H9 (cell line): ENCODE measurements at regions not wholly inside any gene's neighbourhood (a gene's known extent, or its start where the extent isn't known, plus 50 kb on each side); places are given as distances from the start of the nearest gene placed in this dataset.

Experiments
- DNase-seq: peaks from one replicate; pipeline ENCODE4 v3.0.0-alpha.2; 2017
- H2AFZ ChIP-seq: one replicate; pipeline ENCODE4 v1.6.1; 2013; ENCODE audit warnings: mild to moderate bottlenecking, low read length, control low read depth, moderate library complexity
- H2AK5ac ChIP-seq: 2 replicates; pipeline ENCODE4 v1.6.1; 2013; ENCODE audit warnings: low read length, control low read depth, mixed read lengths; ENCODE audit not compliant: insufficient read length
- H2BK120ac ChIP-seq: one replicate; pipeline ENCODE4 v1.6.1; 2013; ENCODE audit warnings: low read depth, mild to moderate bottlenecking, low read length, control low read depth, inconsistent platforms; ENCODE audit not compliant: poor library complexity, severe bottlenecking
- H2BK12ac ChIP-seq: 2 replicates; pipeline ENCODE4 v1.6.1; 2013; ENCODE audit warnings: low read length, control low read depth, mixed read lengths, low read depth; ENCODE audit not compliant: insufficient read length
- H2BK15ac ChIP-seq: 2 replicates; pipeline ENCODE4 v1.6.1; 2013; ENCODE audit warnings: low read depth, low read length, control low read depth
- H2BK20ac ChIP-seq: one replicate; pipeline ENCODE4 v1.6.1; 2013; ENCODE audit warnings: low read depth, mild to moderate bottlenecking, low read length, control low read depth, inconsistent platforms; ENCODE audit not compliant: poor library complexity, severe bottlenecking
- H2BK5ac ChIP-seq: 2 replicates; pipeline ENCODE4 v1.6.1; 2013; ENCODE audit warnings: low read length, control low read depth, mixed read lengths; ENCODE audit not compliant: insufficient read length
- H3K14ac ChIP-seq: 2 replicates; pipeline ENCODE4 v1.6.1; 2013; ENCODE audit warnings: low read length, control low read depth; ENCODE audit not compliant: insufficient read depth
- H3K18ac ChIP-seq: 2 replicates; pipeline ENCODE4 v1.6.1; 2013; ENCODE audit warnings: low read depth, mild to moderate bottlenecking, mixed read lengths, low read length, control low read depth; ENCODE audit not compliant: insufficient read length
- H3K23ac ChIP-seq: 2 replicates; pipeline ENCODE4 v1.6.1; 2013; ENCODE audit warnings: low read length, control low read depth, mixed read lengths, low read depth; ENCODE audit not compliant: insufficient read length
- H3K23me2 ChIP-seq: 2 replicates; pipeline ENCODE4 v1.6.1; 2013; ENCODE audit warnings: low read depth, mild to moderate bottlenecking, mixed read lengths, low read length, control low read depth; ENCODE audit not compliant: insufficient read length, poor library complexity, severe bottlenecking
- H3K27ac ChIP-seq: 2 replicates; pipeline ENCODE4 v1.5.1; 2013; ENCODE audit warnings: low read length, control low read depth, mixed read lengths, low read depth; ENCODE audit not compliant: insufficient read length
- H3K27me3 ChIP-seq: 2 replicates; pipeline ENCODE4 v1.6.1; 2013; ENCODE audit warnings: low read length, control low read depth, inconsistent platforms; ENCODE audit not compliant: insufficient read depth
- H3K4ac ChIP-seq: 2 replicates; pipeline ENCODE4 v1.6.1; 2013; ENCODE audit warnings: low read depth, mild to moderate bottlenecking, control low read depth, inconsistent platforms, low read length, moderate library complexity
- H3K4me1 ChIP-seq: 2 replicates; pipeline ENCODE4 v1.6.1; 2013; ENCODE audit warnings: low read length, control low read depth, inconsistent platforms; ENCODE audit not compliant: insufficient read depth
- H3K4me2 ChIP-seq: 2 replicates; pipeline ENCODE4 v1.6.1; 2013; ENCODE audit warnings: low read length, control low read depth, mixed read lengths; ENCODE audit not compliant: insufficient read length, insufficient read depth
- H3K56ac ChIP-seq: 2 replicates; pipeline ENCODE4 v1.6.1; 2013; ENCODE audit warnings: low read depth, mild to moderate bottlenecking, mixed read lengths, low read length, control low read depth; ENCODE audit not compliant: insufficient read length
- H3K79me1 ChIP-seq: 2 replicates; pipeline ENCODE4 v1.6.1; 2013; ENCODE audit warnings: low read depth, mild to moderate bottlenecking, moderate library complexity, low read length, control low read depth, inconsistent platforms; ENCODE audit not compliant: insufficient read depth, poor library complexity, severe bottlenecking
- H3K79me2 ChIP-seq: 2 replicates; pipeline ENCODE4 v1.6.1; 2013; ENCODE audit warnings: low read length, control low read depth, inconsistent platforms; ENCODE audit not compliant: insufficient read depth
- H3K9ac ChIP-seq: 2 replicates; pipeline ENCODE4 v1.6.1; 2013; ENCODE audit warnings: low read length, control low read depth, mixed read lengths; ENCODE audit not compliant: insufficient read length; ENCODE audit errors: extremely low read depth
- H3K9me3 ChIP-seq: one replicate; pipeline ENCODE4 v1.6.1; 2013; ENCODE audit warnings: low read depth, low read length, inconsistent platforms; ENCODE audit not compliant: control insufficient read depth
- H3T11ph ChIP-seq: one replicate; pipeline ENCODE4 v1.6.1; 2013; ENCODE audit warnings: mild to moderate bottlenecking, low read length, control low read depth, inconsistent platforms
- H4K20me1 ChIP-seq: one replicate; pipeline ENCODE4 v1.6.1; 2013; ENCODE audit not compliant: control insufficient read depth, insufficient read length, insufficient read depth
- H4K5ac ChIP-seq: 2 replicates; pipeline ENCODE4 v1.6.1; 2013; ENCODE audit warnings: low read depth, mild to moderate bottlenecking, mixed read lengths, low read length, control low read depth; ENCODE audit not compliant: insufficient read length
- H4K8ac ChIP-seq: replicated peaks from 2 replicates; pipeline ENCODE4 v1.6.1; 2013; ENCODE audit warnings: low read length, control low read depth, mixed read lengths, low read depth; ENCODE audit not compliant: insufficient read length
- H4K91ac ChIP-seq: 2 replicates; pipeline ENCODE4 v1.6.1; 2013; ENCODE audit warnings: low read depth, mild to moderate bottlenecking, moderate library complexity, mixed read lengths, low read length, control low read depth; ENCODE audit not compliant: insufficient read length
- H3K27ac Mint-ChIP-seq, 3 experiments: 2 replicates in 2 of 3; 3 replicates in 1 of 3; pipeline ENCODE4 v1.8.0; 2020 to 2021; ENCODE audit warnings: mixed read lengths in 3 of 3, mild to moderate bottlenecking in 1 of 3, moderate library complexity in 1 of 3
- H3K27me3 Mint-ChIP-seq: 2 replicates; pipeline ENCODE4 v1.8.0; 2021; ENCODE audit warnings: low read depth, mild to moderate bottlenecking, moderate library complexity, mixed read lengths
- H3K36me3 Mint-ChIP-seq, 3 experiments: 2 replicates in 2 of 3; 3 replicates in 1 of 3; pipeline ENCODE4 v1.8.0; 2020 to 2021; ENCODE audit warnings: low read depth in 3 of 3, mixed read lengths in 3 of 3; ENCODE audit not compliant: insufficient read depth in 1 of 3
- H3K4me1 Mint-ChIP-seq, 2 experiments: 2 replicates each; pipeline ENCODE4 v1.8.0; 2020; ENCODE audit warnings: mixed read lengths in 2 of 2
- H3K4me3 Mint-ChIP-seq, 2 experiments: 2 replicates in 1 of 2; 3 replicates in 1 of 2; pipeline ENCODE4 v1.8.0; 2020 to 2021; ENCODE audit warnings: mild to moderate bottlenecking in 2 of 2, mixed read lengths in 2 of 2, moderate library complexity in 1 of 2
- H3K9me3 Mint-ChIP-seq, 2 experiments: 2 replicates in 1 of 2; 3 replicates in 1 of 2; pipeline ENCODE4 v1.8.0; 2020; ENCODE audit warnings: mild to moderate bottlenecking in 2 of 2, mixed read lengths in 2 of 2, moderate library complexity in 1 of 2
- WGBS: extraction: QIAGEN DNeasy Blood & Tissue Kit; methylation state at CpG from one replicate; pipeline ENCODE4 v1.1.7; 2013; ENCODE audit warnings: missing lambda C conversion rate, low lambda C conversion rate, mixed read lengths; ENCODE audit not compliant: insufficient read length; ENCODE audit errors: extremely low coverage; 5-methylcytosine and 5-hydroxymethylcytosine counted together
- TF ChIP-seq, protein P1 (sequence below): fragments of 200-600 bp; sonication (generic); conservative IDR thresholded peaks from 3 replicates; pipeline ENCODE4 v1.8.0; 2021; ENCODE audit warnings: antibody characterized with exemption, mild to moderate bottlenecking

DNA sequence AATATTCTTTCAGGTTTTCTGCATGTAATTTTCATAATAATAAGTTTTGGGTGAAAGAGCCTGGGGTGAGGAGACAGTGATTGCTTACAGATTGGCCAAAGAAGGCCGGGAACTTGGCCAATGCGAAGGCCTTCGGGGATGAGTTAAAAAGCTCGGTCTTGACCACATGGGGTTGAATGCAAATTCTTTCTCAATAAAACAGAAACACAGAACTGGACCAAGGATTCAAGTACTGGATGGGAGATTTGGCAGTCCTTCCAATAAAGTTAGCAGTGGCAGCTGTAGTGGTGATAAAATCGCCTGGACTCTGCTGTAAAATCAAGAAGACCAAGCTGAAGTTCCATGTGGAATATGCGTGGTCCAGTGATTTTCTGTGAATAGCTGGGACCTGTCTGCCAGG is 282.2 kb upstream of the KLF3 start:
- no peak overlapping the region for H2BK5ac ChIP-seq
- H3K4me3 Mint-ChIP-seq: no peak overlapping the region

More for the DNA sequence above, 282.2 kb upstream of the KLF3 start:
- TF ChIP-seq, protein P1, sequence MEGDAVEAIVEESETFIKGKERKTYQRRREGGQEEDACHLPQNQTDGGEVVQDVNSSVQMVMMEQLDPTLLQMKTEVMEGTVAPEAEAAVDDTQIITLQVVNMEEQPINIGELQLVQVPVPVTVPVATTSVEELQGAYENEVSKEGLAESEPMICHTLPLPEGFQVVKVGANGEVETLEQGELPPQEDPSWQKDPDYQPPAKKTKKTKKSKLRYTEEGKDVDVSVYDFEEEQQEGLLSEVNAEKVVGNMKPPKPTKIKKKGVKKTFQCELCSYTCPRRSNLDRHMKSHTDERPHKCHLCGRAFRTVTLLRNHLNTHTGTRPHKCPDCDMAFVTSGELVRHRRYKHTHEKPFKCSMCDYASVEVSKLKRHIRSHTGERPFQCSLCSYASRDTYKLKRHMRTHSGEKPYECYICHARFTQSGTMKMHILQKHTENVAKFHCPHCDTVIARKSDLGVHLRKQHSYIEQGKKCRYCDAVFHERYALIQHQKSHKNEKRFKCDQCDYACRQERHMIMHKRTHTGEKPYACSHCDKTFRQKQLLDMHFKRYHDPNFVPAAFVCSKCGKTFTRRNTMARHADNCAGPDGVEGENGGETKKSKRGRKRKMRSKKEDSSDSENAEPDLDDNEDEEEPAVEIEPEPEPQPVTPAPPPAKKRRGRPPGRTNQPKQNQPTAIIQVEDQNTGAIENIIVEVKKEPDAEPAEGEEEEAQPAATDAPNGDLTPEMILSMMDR: no peak
- H3K27me3 ChIP-seq: no peaks in the 10 kb centered on the region
- H3K23me2 ChIP-seq: no peaks in the 10 kb centered on the region
- H2BK20ac ChIP-seq: no peak overlapping the region
- H3K79me2 ChIP-seq: no peaks in the 10 kb centered on the region
- H3K56ac ChIP-seq: no peak overlapping the region
- DNase-seq: no peak
- H4K8ac ChIP-seq: no peak overlapping the region
- no peak overlapping the region for H3K9ac ChIP-seq
- H4K20me1 ChIP-seq: no peaks in the 10 kb centered on the region
- H4K5ac ChIP-seq: no peak overlapping the region
- H3K14ac ChIP-seq: no peak overlapping the region
- H2AFZ ChIP-seq: no peak overlapping the region
- no peak overlapping the region for H2BK120ac ChIP-seq
- no peak overlapping the region for H3K18ac ChIP-seq
- Mint-ChIP-seq H3K27me3 (no peaks in the 10 kb centered on the region; the same call in 1 of the 2 replicates), H3K27ac (no peak overlapping the region), H3K9me3 (no peaks in the 10 kb centered on the region; a peak in 1 of 5 replicates), H3K4me1 (peaks cover 5 to 15% of the 10 kb centered on the region in 2 experiments), H3K36me3 (no peaks in the 10 kb centered on the region)
- no peaks in the 10 kb centered on the region for H3K9me3 ChIP-seq
- no peak overlapping the region for H2BK15ac ChIP-seq
- H3K4me1 ChIP-seq: no peaks in the 10 kb centered on the region
- H3K79me1 ChIP-seq: no peaks in the 10 kb centered on the region
- H2AK5ac ChIP-seq: no peak overlapping the region
- no peak overlapping the region for H3T11ph ChIP-seq
- no peak overlapping the region for H3K27ac ChIP-seq
- no peak overlapping the region for H3K23ac ChIP-seq
- WGBS: no CpG with 5 or more reads among the region's 6 CpGs
- H3K4me2 ChIP-seq: no peak overlapping the region
- H4K91ac ChIP-seq: no peak overlapping the region
- H2BK12ac ChIP-seq: no peak overlapping the region
- no peak overlapping the region for H3K4ac ChIP-seq
